ENCODE measurements at regions not wholly inside any gene's neighbourhood (a gene's known extent, or its start where the extent isn't known, plus 50 kb on each side); places are given as distances from the start of the nearest gene placed in this dataset.

GRCh38 chr22:47691152-47691895 is 928.9 kb downstream of the TBC1D22A start:
- DNase-seq (ENCODE audit: low read depth): no peak

DNA sequence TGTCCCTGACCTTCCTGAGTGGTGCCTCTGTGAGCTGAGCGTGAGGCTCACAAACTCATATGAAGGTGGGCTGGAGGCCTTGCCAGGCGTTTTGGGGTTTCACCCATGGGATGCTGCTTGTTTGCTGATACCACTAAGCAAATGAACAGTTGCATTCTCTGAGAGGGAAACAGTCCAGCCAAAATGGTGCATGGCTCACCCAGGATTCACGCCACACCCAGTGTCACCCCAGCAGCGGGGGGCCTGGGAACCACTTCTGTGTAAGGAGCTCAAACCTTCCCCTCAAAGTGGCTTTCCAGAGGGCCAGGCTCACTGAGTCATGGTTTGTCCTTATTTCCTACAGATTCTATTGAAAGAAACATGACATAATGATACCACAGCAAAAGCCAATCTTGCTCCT is 928.1 kb downstream of the TBC1D22A start:
- DNase-seq (ENCODE audit: low read depth): no peak

DNA sequence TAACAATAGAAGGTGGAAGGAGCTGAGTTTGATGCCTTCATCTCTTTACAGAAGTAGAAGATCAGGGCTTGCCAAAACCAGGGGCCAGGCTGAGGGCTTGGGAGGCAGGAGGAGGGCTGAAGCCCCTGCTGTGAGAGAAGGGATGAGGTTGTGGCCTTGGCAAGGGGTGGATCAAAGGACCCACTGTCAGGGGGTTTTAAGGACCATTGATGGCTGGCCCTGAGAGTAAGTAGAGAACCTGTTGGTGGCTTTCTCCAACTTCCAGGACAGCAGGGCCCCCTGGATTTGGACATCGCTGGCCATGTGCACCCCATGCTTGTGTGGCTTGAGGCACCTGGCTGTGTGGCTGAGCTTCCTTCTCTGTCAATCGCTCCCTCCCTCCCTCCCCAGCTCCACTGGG is 927.7 kb downstream of the TBC1D22A start:
- DNase-seq (ENCODE audit: low read depth): no peak

DNA sequence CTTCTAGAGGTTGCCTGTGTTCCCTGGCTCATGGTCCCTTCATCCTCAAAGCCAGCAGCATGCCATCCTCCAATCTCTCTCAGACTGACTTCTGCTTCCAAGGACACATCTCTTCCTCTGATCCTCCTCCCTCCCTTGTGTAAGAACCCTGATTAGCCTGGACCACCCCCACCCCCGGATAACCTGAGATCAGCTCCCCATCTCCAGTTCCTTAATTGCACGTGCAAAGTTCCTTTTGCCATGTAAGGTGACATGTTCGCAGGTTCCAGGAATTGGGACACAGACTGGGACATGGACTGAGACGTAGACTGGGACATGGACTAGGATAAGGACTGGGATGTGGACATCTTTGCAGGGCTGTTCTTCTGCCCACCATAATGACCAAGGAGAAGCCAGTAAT is 925.3 kb downstream of the TBC1D22A start:
- no peak for DNase-seq (ENCODE audit: low read depth)

DNA sequence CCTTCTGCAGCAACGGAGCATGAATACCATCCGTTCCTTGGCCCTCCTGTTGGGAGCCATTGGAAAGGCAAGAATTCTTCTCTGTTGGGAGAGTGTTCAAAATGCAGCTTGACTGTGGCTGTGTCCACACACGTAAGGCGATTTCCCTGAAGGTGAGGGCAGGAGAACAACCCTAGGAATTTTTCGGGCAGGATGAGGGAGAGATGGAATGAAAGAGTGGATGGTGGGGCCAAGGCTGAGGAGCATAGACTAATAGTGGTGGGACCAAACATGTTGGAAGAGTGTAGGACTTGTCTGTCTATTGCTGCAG is 924.9 kb downstream of the TBC1D22A start:
- no peak for DNase-seq (ENCODE audit: low read depth)

DNA sequence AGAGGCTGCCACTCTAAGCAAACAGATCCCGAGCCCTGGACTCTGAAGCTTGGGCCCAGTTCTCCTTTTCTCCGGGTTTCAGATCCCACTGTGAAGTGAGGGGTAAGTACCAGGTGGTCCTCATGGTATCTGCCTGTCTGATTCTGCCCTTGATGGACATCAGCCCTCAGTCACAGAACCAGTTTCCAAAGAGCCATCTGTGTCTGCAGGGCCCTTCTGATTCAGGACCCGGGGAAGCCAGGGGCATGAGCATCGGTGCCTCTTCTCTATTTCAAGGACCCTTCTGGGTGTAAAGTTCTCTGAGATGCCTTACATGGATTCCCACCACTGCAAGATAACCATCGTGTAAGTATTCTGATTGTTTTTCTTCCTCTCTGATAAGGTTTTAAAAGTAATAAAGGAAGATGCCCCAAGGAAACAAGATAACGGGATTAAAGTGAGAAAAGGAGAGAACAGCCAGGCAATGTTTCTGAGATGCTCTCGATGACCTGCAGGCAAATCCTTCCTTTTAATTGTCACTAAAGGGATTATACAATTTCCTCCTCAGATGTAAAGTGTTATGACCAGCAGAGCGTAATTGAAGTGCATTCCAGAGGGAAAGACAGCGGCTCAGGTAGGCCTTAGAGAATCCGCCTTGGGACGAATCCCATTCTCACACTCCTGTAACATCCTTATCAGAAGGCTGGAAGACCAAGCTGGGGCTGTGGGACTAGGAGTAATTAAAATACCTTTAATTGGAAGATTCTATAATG is 924.3 kb downstream of the TBC1D22A start:
- DNase-seq (ENCODE audit: low read depth): no peak

- no peak for DNase-seq (ENCODE audit: low read depth)
These were observed 919.1 kb downstream of the TBC1D22A start for GRCh38 chr22:47681411-47682165.

GRCh38 chr22:47678636-47679287 is 916.3 kb downstream of the TBC1D22A start:
- DNase-seq (ENCODE audit: low read depth): no peak

GRCh38 chr22:47678048-47678447 is 915.6 kb downstream of the TBC1D22A start:
- DNase-seq (ENCODE audit: low read depth): no peak

DNA sequence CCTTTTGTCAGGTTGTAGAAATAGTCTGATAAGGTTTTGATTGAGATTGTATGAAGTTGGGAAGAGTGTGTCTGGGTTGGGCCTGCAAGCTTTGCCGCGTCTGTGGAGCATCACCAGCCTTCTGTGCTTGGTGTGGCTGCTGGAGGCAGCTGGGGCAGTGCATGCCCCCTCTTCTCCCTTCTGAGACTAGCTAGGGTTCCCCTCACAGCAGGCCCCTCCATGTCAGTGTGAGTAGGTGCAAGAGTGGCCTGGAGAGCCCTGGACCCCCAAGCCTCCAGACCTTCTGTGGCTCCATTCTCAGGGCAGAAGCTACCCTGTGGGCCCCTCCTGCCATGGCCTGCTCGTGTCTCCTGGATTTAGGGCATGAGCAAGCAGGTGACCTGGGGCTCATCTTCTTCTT is 914.2 kb downstream of the TBC1D22A start:
- no peak for DNase-seq (ENCODE audit: low read depth)

GRCh38 chr22:47674600-47674999 is 912.1 kb downstream of the TBC1D22A start:
- DNase-seq (ENCODE audit: low read depth): no peak

DNA sequence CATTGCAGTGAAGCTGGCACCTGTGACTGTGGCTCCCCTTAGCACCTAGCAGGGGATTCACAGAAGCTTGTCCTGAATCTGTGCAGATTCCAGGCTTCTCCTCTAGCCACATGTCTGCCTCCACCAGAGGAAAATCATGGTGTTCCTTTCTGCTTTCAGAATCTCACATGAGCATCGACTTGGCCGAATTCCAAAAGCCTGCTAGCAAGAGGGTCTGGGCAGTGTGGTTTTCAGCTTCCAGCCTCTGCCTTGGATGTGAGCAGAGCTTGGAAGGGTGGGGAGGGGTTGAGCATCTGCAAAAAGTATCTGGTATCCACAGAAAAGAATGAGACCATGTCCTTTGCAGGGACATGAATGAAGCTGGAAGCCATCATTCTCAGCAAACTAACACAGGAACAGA is 911.1 kb downstream of the TBC1D22A start:
- no peak for DNase-seq (ENCODE audit: low read depth)

DNA sequence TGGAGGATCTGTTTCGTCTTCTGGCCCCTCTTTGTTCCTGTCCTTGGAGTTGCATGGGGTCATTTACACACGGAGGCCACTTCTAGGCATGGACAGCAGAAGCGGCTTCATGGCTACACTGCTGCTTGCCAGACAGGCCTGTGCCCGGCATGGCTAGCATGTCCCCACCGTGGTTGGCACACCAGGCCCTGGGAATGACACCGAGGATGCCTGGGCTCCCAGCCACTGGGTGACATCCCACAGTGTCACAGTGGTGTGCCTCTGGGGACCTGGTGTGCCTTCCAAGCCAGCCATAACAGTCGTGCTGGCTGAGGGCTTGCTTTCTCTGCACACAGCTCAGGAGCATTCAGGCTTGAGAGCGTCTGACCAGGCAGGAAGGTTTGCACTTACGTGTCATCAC is 910.1 kb downstream of the TBC1D22A start:
- DNase-seq (ENCODE audit: low read depth): no peak

DNA sequence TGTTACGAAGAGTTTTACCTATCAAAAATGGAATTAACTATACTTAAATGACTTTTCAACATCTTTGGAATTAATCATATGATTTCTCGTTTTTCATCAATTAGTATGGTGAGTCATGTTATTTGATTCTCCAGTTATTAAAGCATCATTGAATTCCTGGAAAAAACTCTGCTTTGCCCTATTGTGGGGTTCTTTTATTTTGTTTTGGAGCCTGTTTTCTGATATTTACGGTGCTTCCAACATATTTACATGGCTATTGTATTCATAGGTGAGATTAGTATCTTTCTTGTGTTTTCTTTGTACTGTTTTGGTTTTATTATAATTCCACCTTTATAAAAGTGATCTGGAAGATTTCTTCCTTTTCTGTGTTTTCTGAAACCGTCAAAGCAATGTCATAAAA is 902.7 kb downstream of the TBC1D22A start:
- DNase-seq (ENCODE audit: low read depth): no peak

GRCh38 chr22:47663615-47664605 is 901.5 kb downstream of the TBC1D22A start:
- no peak for DNase-seq (ENCODE audit: low read depth)

DNA sequence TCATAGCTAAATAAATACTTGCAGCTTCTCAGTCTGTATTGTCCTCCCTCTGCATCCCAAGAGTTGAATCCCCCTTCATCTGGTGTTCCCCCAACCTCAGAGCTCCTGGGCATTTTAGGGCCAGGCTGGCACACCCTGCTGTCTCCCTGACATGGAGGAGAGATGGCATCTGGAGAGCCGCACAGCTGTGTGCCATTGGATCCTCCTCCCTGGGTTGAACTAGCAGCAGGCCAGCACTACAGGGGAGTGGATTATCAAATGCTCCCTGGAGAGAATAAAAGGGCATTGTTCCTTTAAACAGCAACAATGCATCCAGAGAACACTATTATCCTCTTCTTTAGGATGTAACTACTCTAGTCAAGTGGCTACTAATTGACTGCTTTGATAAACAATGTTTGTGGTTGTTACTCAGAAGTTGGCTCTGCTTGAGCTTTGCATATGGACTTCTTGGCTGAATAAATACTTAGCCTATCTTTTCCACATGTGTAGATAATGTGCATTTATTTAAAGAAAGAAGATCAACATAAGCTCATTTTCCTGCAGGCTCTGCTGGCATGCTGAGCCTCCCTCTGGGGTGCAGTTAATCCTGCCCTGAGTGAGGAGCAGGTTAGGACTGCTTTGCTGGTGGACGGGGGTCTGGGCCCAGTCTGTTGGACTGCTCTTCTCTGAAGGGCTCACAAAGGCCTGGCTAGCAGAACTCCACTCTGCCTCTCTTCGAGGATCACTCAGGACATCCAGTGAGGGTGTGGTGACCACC is 897.2 kb downstream of the TBC1D22A start:
- DNase-seq (ENCODE audit: low read depth): no peak

- no peak for DNase-seq (ENCODE audit: low read depth)
These were observed 895.7 kb downstream of the TBC1D22A start for GRCh38 chr22:47658182-47658581.

DNA sequence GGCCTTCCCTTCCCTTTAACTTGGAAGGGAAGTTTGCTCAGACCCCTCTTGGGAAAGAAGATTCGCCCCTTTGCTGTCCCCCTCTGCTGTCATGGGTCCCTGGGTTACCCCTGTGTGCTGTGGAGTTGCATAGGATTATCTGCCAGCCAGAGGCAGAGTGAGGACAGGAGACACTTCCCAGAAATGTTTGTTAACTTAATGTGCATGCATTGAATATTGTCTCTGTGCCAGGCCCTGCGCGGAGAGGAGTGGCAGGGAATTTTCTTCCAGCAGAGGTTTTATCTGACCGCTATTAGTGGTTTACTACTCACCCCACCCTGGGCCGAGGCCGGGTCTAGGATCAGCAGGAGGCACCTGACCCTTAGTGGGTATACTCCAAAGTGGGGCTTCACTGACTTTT is 894.8 kb downstream of the TBC1D22A start:
- DNase-seq (ENCODE audit: low read depth): no peak

DNA sequence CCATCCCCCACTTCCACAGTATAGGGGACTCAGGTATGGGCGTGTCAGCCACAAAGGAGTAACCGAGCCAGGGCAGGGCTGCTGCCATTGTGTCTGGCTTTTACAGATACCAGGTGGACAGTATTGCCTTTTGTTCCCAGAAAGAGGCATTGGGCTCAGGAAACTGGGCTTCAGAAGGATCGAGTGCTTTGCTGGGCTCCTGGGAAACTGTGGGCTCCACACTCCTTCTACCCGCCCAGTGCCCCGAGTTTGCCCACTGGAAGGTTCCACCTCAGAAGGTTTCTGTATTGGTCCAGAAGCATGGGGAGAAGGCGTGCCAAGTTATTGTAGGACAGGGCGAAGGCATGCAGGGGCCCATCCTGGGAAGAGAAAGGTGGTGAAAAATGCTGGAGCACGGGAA is 894.4 kb downstream of the TBC1D22A start:
- no peak for DNase-seq (ENCODE audit: low read depth)

DNA sequence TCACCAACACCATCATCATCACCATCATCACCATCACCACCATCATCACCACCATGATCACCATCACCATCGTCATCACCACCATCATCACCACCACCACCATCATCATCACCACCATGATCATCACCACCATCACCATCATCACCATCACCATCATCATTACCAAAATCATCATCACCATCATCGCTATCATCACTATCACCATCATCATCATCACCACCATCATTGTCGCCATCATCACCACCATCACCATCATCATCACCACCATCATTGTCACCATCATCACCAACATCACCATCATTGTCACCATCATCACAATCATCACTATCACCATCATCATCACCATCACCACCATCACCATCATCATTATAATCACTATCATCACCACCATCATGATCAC is 893.5 kb downstream of the TBC1D22A start:
- DNase-seq (ENCODE audit: low read depth): no peak

Measured in stimulated activated CD8-positive, alpha-beta memory T cell treated with anti-CD3 and anti-CD28 coated beads, Interleukin-12 subunit alpha, Interleukin-12 subunit beta, amount 100 ng/mL, for 1 hour (primary cell).